PC-3 (cell line): ENCODE measurements at regions not wholly inside any gene's neighbourhood (a gene's known extent, or its start where the extent isn't known, plus 50 kb on each side); places are given as distances from the start of the nearest gene placed in this dataset.

Experiments
- ATAC-seq: fragments of 200-7000 bp; cut with Tn5 transposase; 2 replicates; pipeline ENCODE4 v1.9.1; 2020; ENCODE audit warnings: mild to moderate bottlenecking, moderate library complexity
- BruUV-seq: library from RNA; stranded (reverse); fragments of 400-500 nt; replicated peaks from 2 replicates; lab custom pipeline; 2021; lab: Mats Ljungman, UMichigan
- CTCF ChIA-PET: fragments of 300-600 bp; sonication (Branson Sonifier 250); formaldehyde crosslinking; loops from one replicate; lab custom pipeline; 2022; ENCODE audit warnings: antibody characterized with exemption; lab: Charles Lee
- POLR2A ChIA-PET: fragments of 300-600 bp; sonication (Branson Sonifier 250); formaldehyde crosslinking; loops from one replicate; lab custom pipeline; 2022; ENCODE audit warnings: antibody characterized with exemption; ENCODE audit not compliant: unreplicated experiment; lab: Charles Lee
- DNase-seq: peaks from one replicate; pipeline ENCODE4 v3.0.0-alpha.2; 2015
- H2AFZ ChIP-seq: fragments of 300-600 bp; sonication (generic); 2 replicates; pipeline ENCODE4 v1.6.0; 2016; ENCODE audit warnings: antibody characterized with exemption, low read length
- H3F3A ChIP-seq: fragments of 300-600 bp; sonication (generic); one replicate; pipeline ENCODE4 v1.6.0; 2017; ENCODE audit warnings: antibody characterized with exemption, low read length, control low read depth, mild to moderate bottlenecking; ENCODE audit not compliant: unreplicated experiment
- H3K27ac ChIP-seq: fragments of 300-600 bp; sonication (generic); 2 replicates; pipeline ENCODE4 v1.5.1; 2016; ENCODE audit warnings: mild to moderate bottlenecking, low read length
- H3K27me3 ChIP-seq: fragments of 300-600 bp; sonication (generic); 2 replicates; pipeline ENCODE4 v1.6.1; 2016; ENCODE audit warnings: low read length, mixed read lengths
- H3K36me3 ChIP-seq: fragments of 300-600 bp; sonication (generic); 2 replicates; pipeline ENCODE4 v1.6.1; 2016; ENCODE audit warnings: low read depth, mixed run types, low read length, mixed read lengths
- H3K4me1 ChIP-seq: fragments of 300-600 bp; sonication (generic); 2 replicates; pipeline ENCODE4 v1.5.1; 2016; ENCODE audit warnings: low read length; ENCODE audit not compliant: insufficient read depth
- H3K4me2 ChIP-seq: fragments of 300-600 bp; sonication (generic); 2 replicates; pipeline ENCODE4 v1.6.0; 2016; ENCODE audit warnings: low read length
- H3K4me3 ChIP-seq: fragments of 300-600 bp; sonication (generic); 2 replicates; pipeline ENCODE4 v1.5.1; 2016; ENCODE audit warnings: mild to moderate bottlenecking, low read length, mixed read lengths
- H3K79me2 ChIP-seq: fragments of 300-600 bp; sonication (generic); 2 replicates; pipeline ENCODE4 v1.6.1; 2017; ENCODE audit warnings: low read length, mixed read lengths
- H3K9ac ChIP-seq: fragments of 300-600 bp; sonication (generic); 2 replicates; pipeline ENCODE4 v1.6.0; 2016; ENCODE audit warnings: mild to moderate bottlenecking, low read length
- H3K9me2 ChIP-seq: fragments of 300-600 bp; sonication (generic); replicated peaks from 2 replicates; pipeline ENCODE4 v1.6.1; 2016; ENCODE audit warnings: mixed run types, low read length, mixed read lengths
- H3K9me3 ChIP-seq: fragments of 300-600 bp; sonication (generic); 2 replicates; pipeline ENCODE4 v1.6.1; 2016; ENCODE audit warnings: low read length, mixed read lengths
- H4K20me1 ChIP-seq: fragments of 300-600 bp; sonication (generic); 2 replicates; pipeline ENCODE4 v1.6.1; 2016; ENCODE audit warnings: low read length, mixed read lengths
- CTCF ChIP-seq: fragments of 300-600 bp; sonication (generic); conservative IDR thresholded peaks from 2 replicates; pipeline ENCODE4 v1.5.1; 2017; ENCODE audit warnings: antibody characterized with exemption, low read depth, mild to moderate bottlenecking, low read length
- EZH2 ChIP-seq: fragments of 300-600 bp; sonication (generic); IDR thresholded peaks from one replicate; pipeline ENCODE4 v1.6.1; 2017; ENCODE audit warnings: antibody characterized with exemption, mild to moderate bottlenecking, low read length; ENCODE audit not compliant: unreplicated experiment
- EZH2phosphoT487 ChIP-seq: fragments of 300-600 bp; sonication (generic); IDR thresholded peaks from 2 replicates; pipeline ENCODE4 v1.6.1; 2018; ENCODE audit warnings: mild to moderate bottlenecking, antibody characterized with exemption, low read length, borderline replicate concordance
- intact Hi-C: fragments of 100-400 bp; cut with micrococcal nuclease; formaldehyde crosslinking; loops from 2 replicates; pipeline ENCODE4 v1.9.0; 2023

- intact Hi-C loops: no loop called here
- no peaks in the 10 kb centered on the region for H3K27me3 ChIP-seq
- H3K4me2 ChIP-seq: no peak overlapping the region
- no peak overlapping the region for H3K4me3 ChIP-seq
- DNase-seq (no peak), ATAC-seq (no peak)
- TF ChIP-seq EZH2phosphoT487 (no peak), CTCF (no peak), EZH2 (no peak)
- BruUV-seq: no TSS peak
- CTCF ChIA-PET: no interaction called here
- no peak overlapping the region for H2AFZ ChIP-seq
- H4K20me1 ChIP-seq: no peaks in the 10 kb centered on the region
- H3K36me3 ChIP-seq: no peaks in the 10 kb centered on the region
- no peaks in the 10 kb centered on the region for H3F3A ChIP-seq
- no peak overlapping the region for H3K9ac ChIP-seq
- no peaks in the 10 kb centered on the region for H3K4me1 ChIP-seq
- POLR2A ChIA-PET: no interaction called here
- no peaks in the 10 kb centered on the region for H3K9me2 ChIP-seq
- H3K79me2 ChIP-seq: no peaks in the 10 kb centered on the region
- no peaks in the 10 kb centered on the region for H3K9me3 ChIP-seq
- no peak overlapping the region for H3K27ac ChIP-seq
Measured at GRCh38 chr12:27148791-27149190, 66.4 kb upstream of the C12orf71 start.

- H3K36me3 ChIP-seq: no peaks in the 10 kb centered on the region
- no peak overlapping the region for H3K27ac ChIP-seq
- POLR2A ChIA-PET: no interaction called here
- no peaks in the 10 kb centered on the region for H3K27me3 ChIP-seq
- DNase-seq (no peak), ATAC-seq (no peak)
- no peaks in the 10 kb centered on the region for H3K79me2 ChIP-seq
- H3K9ac ChIP-seq: no peak overlapping the region
- H3K4me2 ChIP-seq: no peak overlapping the region
- no peaks in the 10 kb centered on the region for H4K20me1 ChIP-seq
- TF ChIP-seq CTCF (no peak), EZH2 (no peak), EZH2phosphoT487 (no peak)
- no peaks in the 10 kb centered on the region for H3K9me3 ChIP-seq
- H3K4me3 ChIP-seq: no peak overlapping the region
- no peaks in the 10 kb centered on the region for H3F3A ChIP-seq
- no peaks in the 10 kb centered on the region for H3K9me2 ChIP-seq
- intact Hi-C loops: no loop called here
- H2AFZ ChIP-seq: no peak overlapping the region
- no peaks in the 10 kb centered on the region for H3K4me1 ChIP-seq
- CTCF ChIA-PET: no interaction called here
- BruUV-seq: no TSS peak
Measured at GRCh38 chr12:27151479-27151878, 69.1 kb upstream of the C12orf71 start.

GRCh38 chr12:27158297-27158696, 75.9 kb upstream of the C12orf71 start:
- H3K9ac ChIP-seq: no peak overlapping the region
- intact Hi-C loops: no loop called here

More at GRCh38 chr12:27158297-27158696, 75.9 kb upstream of the C12orf71 start:
- Histone ChIP-seq H3K27ac (no peak overlapping the region), H3K36me3 (no peaks in the 10 kb centered on the region), H2AFZ (no peak overlapping the region), H3K4me2 (no peak overlapping the region), H3K27me3 (no peaks in the 10 kb centered on the region), H4K20me1 (no peaks in the 10 kb centered on the region), H3K79me2 (no peaks in the 10 kb centered on the region), H3K9me3 (no peaks in the 10 kb centered on the region), H3K4me1 (peaks cover 24% of the 10 kb centered on the region), H3K9me2 (no peaks in the 10 kb centered on the region), H3F3A (no peaks in the 10 kb centered on the region), H3K4me3 (no peak overlapping the region)
- ATAC-seq (no peak), DNase-seq (no peak)
- ChIA-PET CTCF (no interaction called here), POLR2A (no interaction called here)
- BruUV-seq: no TSS peak
- no peak for TF ChIP-seq EZH2phosphoT487
- no peak for TF ChIP-seq CTCF
- no peak for TF ChIP-seq EZH2
